K562 (cell line): ENCODE measurements at regions not wholly inside any gene's neighbourhood (a gene's known extent, or its start where the extent isn't known, plus 50 kb on each side); places are given as distances from the start of the nearest gene placed in this dataset.

Experiments
- ATAC-seq: fragments of 200-7000 bp; cut with Tn5 transposase; 3 replicates; pipeline ENCODE4 v1.9.1; 2020; ENCODE audit warnings: moderate library complexity
- BruUV-seq: library from RNA; stranded (reverse); fragments of 400-500 nt; replicated peaks from 2 replicates; lab custom pipeline; 2021; lab: Mats Ljungman, UMichigan
- CTCF ChIA-PET: fragments of 300-600 bp; formaldehyde crosslinking; extraction: SDS; loops from one replicate; lab custom pipeline; 2021; ENCODE audit warnings: low intra/inter-chr PET ratio; lab: Yijun Ruan, JAX
- POLR2A ChIA-PET: fragments of 300-600, 350-650 bp; sonication (Branson Sonifier 250); formaldehyde crosslinking; extraction: SDS; loops from one replicate; lab custom pipeline; 2021; ENCODE audit warnings: antibody characterized with exemption, inconsistent platforms; lab: Yijun Ruan, JAX
- DNase-seq, 4 experiments: peaks; one replicate each; pipeline versions ENCODE4 v3.0.0 to v3.0.0-alpha.2; 2011 to 2018; ENCODE audit warnings: low spot score in 3 of 4, mixed read lengths in 3 of 4; ENCODE audit errors: extremely low read depth in 1 of 4
- FAIRE-seq: peaks from 2 replicates; lab custom pipeline; 2011; peaks lifted over from hg19 to GRCh38; lab: Jason Lieb, UNC
- H2AFZ ChIP-seq: 2 replicates; pipeline ENCODE4 v1.6.0; 2011; ENCODE audit warnings: low read depth, low read length, control low read depth, inconsistent platforms
- H3K27ac ChIP-seq: fragments of 200-600 bp; 3 replicates; pipeline ENCODE4 v1.8.0; 2011; ENCODE audit warnings: low read depth, mild to moderate bottlenecking, control low read depth, inconsistent platforms, low read length, moderate library complexity, mixed read lengths; ENCODE audit errors: extremely low read depth
- H3K27me3 ChIP-seq, 2 experiments: fragments of 300-600 bp in 1 of 2; 2 replicates in 1 of 2; 3 replicates in 1 of 2; pipeline versions ENCODE4 v1.6.0 to v1.8.0; 2011; ENCODE audit warnings: inconsistent platforms in 2 of 2, low read length in 2 of 2, mild to moderate bottlenecking in 1 of 2, mixed read lengths in 1 of 2, moderate library complexity in 1 of 2; ENCODE audit not compliant: control insufficient read depth in 2 of 2, insufficient read depth in 2 of 2
- H3K36me3 ChIP-seq: fragments of 300-600 bp; 3 replicates; pipeline ENCODE4 v1.8.0; 2011; ENCODE audit warnings: mild to moderate bottlenecking, low read length, inconsistent platforms; ENCODE audit not compliant: control insufficient read depth, insufficient read depth
- H3K4me1 ChIP-seq, 2 experiments: fragments of 200-600 bp in 1 of 2; replicated peaks in 1 of 2; 2 replicates in 1 of 2; 3 replicates in 1 of 2; pipeline versions ENCODE4 v1.5.1 to v1.8.0; 2011; ENCODE audit warnings: inconsistent platforms in 2 of 2, low read length in 2 of 2, mild to moderate bottlenecking in 1 of 2, mixed read lengths in 1 of 2, moderate library complexity in 1 of 2; ENCODE audit not compliant: control insufficient read depth in 2 of 2, insufficient read depth in 2 of 2
- H3K4me2 ChIP-seq: 2 replicates; pipeline ENCODE4 v1.6.1; 2011; ENCODE audit warnings: low read length, control low read depth, inconsistent platforms, mixed read lengths; ENCODE audit not compliant: insufficient read depth
- H3K4me3 ChIP-seq: fragments of 200-600 bp; sonication (generic), shearing (Covaris generic); 2 replicates; pipeline ENCODE4 v1.5.1; 2016; ENCODE audit warnings: control low read depth, inconsistent platforms
- H3K79me2 ChIP-seq: fragments of 200-600 bp; 3 replicates; pipeline ENCODE4 v1.8.0; 2011; ENCODE audit warnings: low read length, inconsistent platforms; ENCODE audit not compliant: control insufficient read depth, insufficient read depth
- H3K9ac ChIP-seq, 2 experiments: 2 replicates each; pipeline versions ENCODE4 v1.6.0 to v1.6.1; 2011; ENCODE audit warnings: low read depth in 2 of 2, low read length in 2 of 2, control low read depth in 1 of 2, inconsistent platforms in 1 of 2, mild to moderate bottlenecking in 1 of 2, mixed read lengths in 1 of 2; ENCODE audit not compliant: insufficient read depth in 1 of 2
- H3K9me1 ChIP-seq: one replicate; pipeline ENCODE4 v1.6.0; 2011; ENCODE audit warnings: inconsistent platforms, mild to moderate bottlenecking, low read length, moderate library complexity; ENCODE audit not compliant: control insufficient read depth, insufficient read depth
- H3K9me3 ChIP-seq: replicated peaks from 2 replicates; pipeline ENCODE4 v1.5.1; 2011; ENCODE audit warnings: low read depth, low read length, inconsistent platforms; ENCODE audit not compliant: control insufficient read depth, insufficient read depth
- H4K20me1 ChIP-seq: replicated peaks from 2 replicates; pipeline ENCODE4 v1.6.1; 2011; ENCODE audit warnings: low read length, inconsistent platforms, mixed read lengths; ENCODE audit not compliant: control insufficient read depth, insufficient read depth
- ERF ChIP-seq: fragments of 450-650 bp; formaldehyde crosslinking; IDR thresholded peaks from 2 replicates; pipeline ENCODE4 v1.4.0; 2020; ENCODE audit warnings: mild to moderate bottlenecking, mixed read lengths
- HDAC1 ChIP-seq, 2 experiments: fragments of 450-650 bp; IDR thresholded peaks; 2 replicates each; pipeline ENCODE4 v1.6.1; 2016 to 2017; ENCODE audit warnings: inconsistent platforms in 1 of 2, mild to moderate bottlenecking in 1 of 2, moderate library complexity in 1 of 2
- HDAC6 ChIP-seq: IDR thresholded peaks from 2 replicates; pipeline ENCODE4 v1.6.1; 2012; ENCODE audit warnings: low read depth, mild to moderate bottlenecking, control low read depth, inconsistent platforms, low read length, moderate library complexity
- MYNN ChIP-seq, 2 experiments: sonication (generic); formaldehyde crosslinking in 1 of 2; IDR thresholded peaks; 2 replicates each; pipeline versions ENCODE4 v1.5.0 to v1.6.1; 2016 to 2020; ENCODE audit warnings: antibody characterized with exemption in 1 of 2, missing genetic modification reagents in 1 of 2
- NONO ChIP-seq, 2 experiments: fragments of 200-400 bp in 1 of 2; fragments of 450-650 bp in 1 of 2; formaldehyde crosslinking in 1 of 2; IDR thresholded peaks; 2 replicates each; pipeline ENCODE4 v1.6.1; 2017; ENCODE audit warnings: low read depth in 2 of 2, mild to moderate bottlenecking in 2 of 2, moderate library complexity in 2 of 2, low read length in 1 of 2
- POLR2B ChIP-seq: fragments of 450-650 bp; IDR thresholded peaks from 2 replicates; pipeline ENCODE4 v1.6.1; 2018; ENCODE audit warnings: low read depth; ENCODE audit not compliant: partially characterized antibody
- TCFL5 ChIP-seq: fragments of 250-450 bp; sonication (Bioruptor Pico); conservative IDR thresholded peaks from 2 replicates; pipeline ENCODE4 v1.6.1; 2021; ENCODE audit warnings: mild to moderate bottlenecking, moderate library complexity, matching md5 sums
- XRCC4 ChIP-seq: IDR thresholded peaks from one replicate; pipeline ENCODE4 v1.6.1; 2011; ENCODE audit not compliant: insufficient read depth, insufficient read length; ENCODE audit errors: extremely low read depth
- ZBTB1 ChIP-seq: sonication (generic); formaldehyde crosslinking; IDR thresholded peaks from 2 replicates; pipeline ENCODE4 v1.8.1; 2023; ENCODE audit warnings: missing genetic modification reagents, low read depth, mild to moderate bottlenecking, borderline replicate concordance
- ZNF165 ChIP-seq: fragments of 250-450 bp; sonication (Bioruptor Pico); IDR thresholded peaks from 2 replicates; pipeline ENCODE4 v1.4.0; 2020; ENCODE audit warnings: borderline replicate concordance
- ZNF311 ChIP-seq: fragments of 250-450 bp; sonication (Bioruptor Pico); IDR thresholded peaks from 2 replicates; pipeline ENCODE4 v1.4.0; 2020; ENCODE audit warnings: mild to moderate bottlenecking, moderate library complexity
- ZSCAN29 ChIP-seq: fragments of 450-650 bp; IDR thresholded peaks from 2 replicates; pipeline ENCODE4 v1.6.1; 2017
- WGBS: fragments of 100-300 bp; shearing (Covaris generic); methylation state at CpG from one replicate; pipeline ENCODE4 v1.1.6; 2016; ENCODE audit warnings: low coverage, mixed read lengths; ENCODE audit not compliant: insufficient coverage; ENCODE audit errors: missing lambda C conversion rate; 5-methylcytosine and 5-hydroxymethylcytosine counted together
- in situ Hi-C: fragments of 300-500 bp; cut with MboI; formaldehyde crosslinking; loops from 4 replicates; pipeline ENCODE4 v1.15.0; 2018; ENCODE audit warnings: inconsistent platforms, mixed read lengths
- intact Hi-C: fragments of 100-400 bp; cut with micrococcal nuclease; formaldehyde crosslinking; loops from 2 replicates; pipeline ENCODE4 v1.14.2; 2022
- TF ChIP-seq, protein P1 (sequence below), 2 experiments: IDR thresholded peaks; 2 replicates each; pipeline ENCODE4 v1.6.1; 2012; ENCODE audit warnings: improper control_type of control experiment in 2 of 2, low read depth in 2 of 2, low read length in 2 of 2, borderline replicate concordance in 1 of 2

GRCh38 chr1:223454959-223455358, 61.7 kb downstream of the CCDC185 start (continued):
- no peak for TF ChIP-seq TCFL5 (CRISPR knock-in tag)

- ChIA-PET POLR2A (interaction anchor here (1.0 kb wide), 1 partner anchor 12 kb away, joined by 3 read pairs; no protein-coding TSS in a partner anchor), CTCF (no interaction called here)
- WGBS: 9% methylated on average over 1 of the region's 1 CpG
- intact Hi-C loops (no loop called here), in situ Hi-C loops (no loop called here)
- ATAC-seq (no peak), FAIRE-seq (no peak), DNase-seq (no peak)
- Histone ChIP-seq H3K27ac (no peak overlapping the region), H3K4me2 (no peak overlapping the region), H3K36me3 (no peaks in the 10 kb centered on the region), H3K9me1 (no peaks in the 10 kb centered on the region), H4K20me1 (no peaks in the 10 kb centered on the region), H3K27me3 (peaks cover 0 to 27% of the 10 kb centered on the region in 2 experiments; a peak in 2 of 5 replicates), H3K79me2 (no peaks in the 10 kb centered on the region), H2AFZ (no peak overlapping the region), H3K4me3 (no peak overlapping the region), H3K9ac (no peak overlapping the region), H3K4me1 (no peaks in the 10 kb centered on the region), H3K9me3 (no peaks in the 10 kb centered on the region)
- no TSS peak for BruUV-seq
- TF ChIP-seq ZNF165 (CRISPR knock-in tag): no peak
- TF ChIP-seq HDAC6: no peak
- no peak for TF ChIP-seq ERF (CRISPR knock-in tag)
Measured at GRCh38 chr1:223455470-223455869, 62.3 kb downstream of the CCDC185 start.

- Histone ChIP-seq H3K9ac (no peak overlapping the region), H3K36me3 (no peaks in the 10 kb centered on the region), H3K27ac (no peak overlapping the region), H3K4me2 (no peak overlapping the region), H3K27me3 (peaks cover 0 to 27% of the 10 kb centered on the region in 2 experiments; a peak in 2 of 5 replicates), H3K9me3 (no peaks in the 10 kb centered on the region), H2AFZ (no peak overlapping the region), H3K4me1 (no peaks in the 10 kb centered on the region), H3K9me1 (no peaks in the 10 kb centered on the region), H4K20me1 (no peaks in the 10 kb centered on the region), H3K4me3 (no peak overlapping the region), H3K79me2 (no peaks in the 10 kb centered on the region)
- no peak for DNase-seq
- POLR2A ChIA-PET: no interaction called here
- BruUV-seq: no TSS peak
- no peak for FAIRE-seq
- in situ Hi-C loops: no loop called here
- CTCF ChIA-PET: no interaction called here
- 2% methylated on average over 4 of the region's 4 CpGs for whole genome bisulfite sequencing
- no peak for ATAC-seq
- intact Hi-C loops: no loop called here
- TF ChIP-seq ZBTB1 (no peak), ZNF311 (CRISPR knock-in tag) (no peak), HDAC1 (IDR thresholded peaks at IDR 0.05) (no peak), POLR2B (no peak), MYNN (IDR thresholded peaks at IDR 0.05) (no peak), MYNN (CRISPR knock-in tag; IDR thresholded peaks at IDR 0.05) (no peak), ZSCAN29 (no peak), XRCC4 (no peak), NONO (IDR thresholded peaks at IDR 0.05; ENCODE audit: low read depth in 2 of 2, low read length in 1 of 2) (no peak)
- TF ChIP-seq, protein P1, sequence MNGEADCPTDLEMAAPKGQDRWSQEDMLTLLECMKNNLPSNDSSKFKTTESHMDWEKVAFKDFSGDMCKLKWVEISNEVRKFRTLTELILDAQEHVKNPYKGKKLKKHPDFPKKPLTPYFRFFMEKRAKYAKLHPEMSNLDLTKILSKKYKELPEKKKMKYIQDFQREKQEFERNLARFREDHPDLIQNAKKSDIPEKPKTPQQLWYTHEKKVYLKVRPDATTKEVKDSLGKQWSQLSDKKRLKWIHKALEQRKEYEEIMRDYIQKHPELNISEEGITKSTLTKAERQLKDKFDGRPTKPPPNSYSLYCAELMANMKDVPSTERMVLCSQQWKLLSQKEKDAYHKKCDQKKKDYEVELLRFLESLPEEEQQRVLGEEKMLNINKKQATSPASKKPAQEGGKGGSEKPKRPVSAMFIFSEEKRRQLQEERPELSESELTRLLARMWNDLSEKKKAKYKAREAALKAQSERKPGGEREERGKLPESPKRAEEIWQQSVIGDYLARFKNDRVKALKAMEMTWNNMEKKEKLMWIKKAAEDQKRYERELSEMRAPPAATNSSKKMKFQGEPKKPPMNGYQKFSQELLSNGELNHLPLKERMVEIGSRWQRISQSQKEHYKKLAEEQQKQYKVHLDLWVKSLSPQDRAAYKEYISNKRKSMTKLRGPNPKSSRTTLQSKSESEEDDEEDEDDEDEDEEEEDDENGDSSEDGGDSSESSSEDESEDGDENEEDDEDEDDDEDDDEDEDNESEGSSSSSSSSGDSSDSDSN (IDR thresholded peaks at IDR 0.05; ENCODE audit: borderline replicate concordance in 1 of 2, low read depth in 2 of 2, low read length in 2 of 2): no peak
Measured at GRCh38 chr1:223456747-223457146, 63.5 kb downstream of the CCDC185 start.
